ENCODE measurements at regions not wholly inside any gene's neighbourhood (a gene's known extent, or its start where the extent isn't known, plus 50 kb on each side); places are given as distances from the start of the nearest gene placed in this dataset.

DNA sequence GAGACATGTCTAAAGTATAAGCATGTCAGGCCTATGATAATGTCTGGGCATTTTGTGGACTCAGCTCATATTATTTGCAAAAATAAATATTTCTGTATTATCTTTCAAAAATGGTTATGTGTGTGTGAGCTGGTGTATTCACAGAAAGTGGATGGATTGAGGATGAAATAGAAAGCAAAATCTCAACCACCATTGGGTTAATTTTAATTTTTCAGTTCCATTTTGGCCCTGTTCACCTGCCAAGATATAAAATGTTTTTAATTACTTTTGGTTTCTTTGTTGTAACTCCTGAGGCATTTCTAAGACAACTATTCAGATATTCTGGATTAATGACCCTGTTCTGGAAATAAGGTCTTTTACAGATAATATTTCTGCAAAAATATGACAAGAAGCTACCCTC, 232.7 kb upstream of the PPFIA2 start:
- TF ChIP-seq EP300 (IDR thresholded peaks at IDR 0.05): no peak
- ATAC-seq (ENCODE audit: low FRiP score in 2 of 2): no peak
- Histone ChIP-seq H3K27me3 (no peaks in the 10 kb centered on the region), H3K9me3 (no peaks in the 10 kb centered on the region), H3K4me1 (no peaks in the 10 kb centered on the region), H3K36me3 (no peaks in the 10 kb centered on the region), H3K4me3 (no peak overlapping the region), H3K27ac (no peak overlapping the region)
- DNase-seq: no peak

GRCh38 chr12:81988362-81988761, 229.2 kb upstream of the PPFIA2 start:
- no peaks in the 10 kb centered on the region for H3K27me3 ChIP-seq
- 85 to 100% methylated on average over 1 of the region's 1 CpG for WGBS, 2 donors
- TF ChIP-seq POLR2A (IDR thresholded peaks at IDR 0.05): no peak
- no peak for TF ChIP-seq POLR2AphosphoS5 (IDR thresholded peaks at IDR 0.05)
- TF ChIP-seq EP300 (IDR thresholded peaks at IDR 0.05): no peak
- TF ChIP-seq, protein P1, sequence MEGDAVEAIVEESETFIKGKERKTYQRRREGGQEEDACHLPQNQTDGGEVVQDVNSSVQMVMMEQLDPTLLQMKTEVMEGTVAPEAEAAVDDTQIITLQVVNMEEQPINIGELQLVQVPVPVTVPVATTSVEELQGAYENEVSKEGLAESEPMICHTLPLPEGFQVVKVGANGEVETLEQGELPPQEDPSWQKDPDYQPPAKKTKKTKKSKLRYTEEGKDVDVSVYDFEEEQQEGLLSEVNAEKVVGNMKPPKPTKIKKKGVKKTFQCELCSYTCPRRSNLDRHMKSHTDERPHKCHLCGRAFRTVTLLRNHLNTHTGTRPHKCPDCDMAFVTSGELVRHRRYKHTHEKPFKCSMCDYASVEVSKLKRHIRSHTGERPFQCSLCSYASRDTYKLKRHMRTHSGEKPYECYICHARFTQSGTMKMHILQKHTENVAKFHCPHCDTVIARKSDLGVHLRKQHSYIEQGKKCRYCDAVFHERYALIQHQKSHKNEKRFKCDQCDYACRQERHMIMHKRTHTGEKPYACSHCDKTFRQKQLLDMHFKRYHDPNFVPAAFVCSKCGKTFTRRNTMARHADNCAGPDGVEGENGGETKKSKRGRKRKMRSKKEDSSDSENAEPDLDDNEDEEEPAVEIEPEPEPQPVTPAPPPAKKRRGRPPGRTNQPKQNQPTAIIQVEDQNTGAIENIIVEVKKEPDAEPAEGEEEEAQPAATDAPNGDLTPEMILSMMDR (IDR thresholded peaks at IDR 0.05): no peak
- H3K36me3 ChIP-seq: no peaks in the 10 kb centered on the region
- H3K27ac ChIP-seq: no peak overlapping the region
- ATAC-seq (ENCODE audit: low FRiP score in 2 of 2): no peak
- H3K4me1 ChIP-seq: no peaks in the 10 kb centered on the region
- H3K4me3 ChIP-seq: no peak overlapping the region
- no peaks in the 10 kb centered on the region for H3K9me3 ChIP-seq
- no peak for DNase-seq

- Histone ChIP-seq H3K27ac (no peak overlapping the region), H3K36me3 (no peaks in the 10 kb centered on the region), H3K9me3 (no peaks in the 10 kb centered on the region), H3K4me3 (no peak overlapping the region), H3K4me1 (no peaks in the 10 kb centered on the region), H3K27me3 (no peaks in the 10 kb centered on the region)
- 64 to 69% methylated on average over 2 of the region's 2 CpGs for WGBS, 2 donors
- TF ChIP-seq POLR2AphosphoS5 (IDR thresholded peaks at IDR 0.05) (no peak), POLR2A (IDR thresholded peaks at IDR 0.05) (no peak), EP300 (IDR thresholded peaks at IDR 0.05) (no peak)
- TF ChIP-seq, protein P1 (IDR thresholded peaks at IDR 0.05): no peak
- no peak for DNase-seq
- ATAC-seq (ENCODE audit: low FRiP score in 2 of 2): no peak
These were observed 228.2 kb upstream of the PPFIA2 start for GRCh38 chr12:81987371-81987770.

- H3K4me1 ChIP-seq: no peaks in the 10 kb centered on the region
- H3K27ac ChIP-seq: no peak overlapping the region
- 89 to 94% methylated on average over 2 of the region's 2 CpGs for WGBS, 2 donors
- H3K27me3 ChIP-seq: no peaks in the 10 kb centered on the region
- DNase-seq (no peak), ATAC-seq (ENCODE audit: low FRiP score in 2 of 2) (no peak)
- H3K36me3 ChIP-seq: no peaks in the 10 kb centered on the region
- no peak overlapping the region for H3K4me3 ChIP-seq
- no peaks in the 10 kb centered on the region for H3K9me3 ChIP-seq
- TF ChIP-seq POLR2A (IDR thresholded peaks at IDR 0.05) (no peak), EP300 (IDR thresholded peaks at IDR 0.05) (no peak)
These were observed 217.5 kb upstream of the PPFIA2 start for GRCh38 chr12:81976661-81977060.

GRCh38 chr12:81974762-81975161, 215.6 kb upstream of the PPFIA2 start:
- H3K27me3 ChIP-seq: no peaks in the 10 kb centered on the region
- no peak for ATAC-seq (ENCODE audit: low FRiP score in 2 of 2)
- no peak for TF ChIP-seq POLR2AphosphoS5 (IDR thresholded peaks at IDR 0.05)
- TF ChIP-seq, protein P1 (IDR thresholded peaks at IDR 0.05): no peak
- no peak for TF ChIP-seq POLR2A (IDR thresholded peaks at IDR 0.05)
- TF ChIP-seq EP300 (IDR thresholded peaks at IDR 0.05): no peak

GRCh38 chr12:81968421-81968820, 209.3 kb upstream of the PPFIA2 start:
- Histone ChIP-seq H3K4me1 (no peaks in the 10 kb centered on the region), H3K36me3 (no peaks in the 10 kb centered on the region), H3K4me3 (no peak overlapping the region), H3K27ac (no peak overlapping the region), H3K9me3 (no peaks in the 10 kb centered on the region), H3K27me3 (no peaks in the 10 kb centered on the region)
- ATAC-seq (ENCODE audit: low FRiP score in 2 of 2): no peak
- DNase-seq: no peak
- WGBS, 2 donors: 69 to 75% methylated on average over 5 of the region's 5 CpGs
- TF ChIP-seq POLR2AphosphoS5 (IDR thresholded peaks at IDR 0.05) (no peak), POLR2A (IDR thresholded peaks at IDR 0.05) (no peak)

More at GRCh38 chr12:81974762-81975161, 215.6 kb upstream of the PPFIA2 start:
- DNase-seq: no peak
- H3K9me3 ChIP-seq: no peaks in the 10 kb centered on the region
- no peak overlapping the region for H3K27ac ChIP-seq
- no peak overlapping the region for H3K4me3 ChIP-seq
- H3K36me3 ChIP-seq: no peaks in the 10 kb centered on the region
- no peaks in the 10 kb centered on the region for H3K4me1 ChIP-seq

Data from upper lobe of left lung (tissue), 6 donors.